HFFc6 (cell line): ENCODE measurements at regions not wholly inside any gene's neighbourhood (a gene's known extent, or its start where the extent isn't known, plus 50 kb on each side); places are given as distances from the start of the nearest gene placed in this dataset.
"Not testable (repeated sequence)": the region's sequence is repeated elsewhere in the genome, so short reads cannot be mapped to it uniquely, and the experiment has no call there.

Experiments
- DNase-seq: peaks from one replicate; pipeline ENCODE4 v3.0.0-alpha.2; 2018
- H3K27ac Mint-ChIP-seq: 2 replicates; pipeline ENCODE4 v1.8.0; 2020; ENCODE audit warnings: mild to moderate bottlenecking, mixed read lengths
- H3K27me3 Mint-ChIP-seq: 2 replicates; pipeline ENCODE4 v1.8.0; 2021; ENCODE audit warnings: mild to moderate bottlenecking, moderate library complexity, mixed read lengths; ENCODE audit not compliant: insufficient read depth
- H3K36me3 Mint-ChIP-seq: 2 replicates; pipeline ENCODE4 v1.8.0; 2021; ENCODE audit warnings: low read depth, mixed read lengths
- H3K4me1 Mint-ChIP-seq: 2 replicates; pipeline ENCODE4 v1.8.0; 2020; ENCODE audit warnings: low read depth, mixed read lengths
- H3K4me3 Mint-ChIP-seq: 2 replicates; pipeline ENCODE4 v1.8.0; 2020; ENCODE audit warnings: mild to moderate bottlenecking, moderate library complexity, mixed read lengths
- H3K9me3 Mint-ChIP-seq: 2 replicates; pipeline ENCODE4 v1.8.0; 2020; ENCODE audit warnings: mild to moderate bottlenecking, mixed read lengths
- TF ChIP-seq, protein P1 (sequence below): fragments of 200-600 bp; sonication (generic); IDR thresholded peaks from 2 replicates; pipeline ENCODE4 v1.5.0; 2021; ENCODE audit warnings: antibody characterized with exemption, mild to moderate bottlenecking

DNA sequence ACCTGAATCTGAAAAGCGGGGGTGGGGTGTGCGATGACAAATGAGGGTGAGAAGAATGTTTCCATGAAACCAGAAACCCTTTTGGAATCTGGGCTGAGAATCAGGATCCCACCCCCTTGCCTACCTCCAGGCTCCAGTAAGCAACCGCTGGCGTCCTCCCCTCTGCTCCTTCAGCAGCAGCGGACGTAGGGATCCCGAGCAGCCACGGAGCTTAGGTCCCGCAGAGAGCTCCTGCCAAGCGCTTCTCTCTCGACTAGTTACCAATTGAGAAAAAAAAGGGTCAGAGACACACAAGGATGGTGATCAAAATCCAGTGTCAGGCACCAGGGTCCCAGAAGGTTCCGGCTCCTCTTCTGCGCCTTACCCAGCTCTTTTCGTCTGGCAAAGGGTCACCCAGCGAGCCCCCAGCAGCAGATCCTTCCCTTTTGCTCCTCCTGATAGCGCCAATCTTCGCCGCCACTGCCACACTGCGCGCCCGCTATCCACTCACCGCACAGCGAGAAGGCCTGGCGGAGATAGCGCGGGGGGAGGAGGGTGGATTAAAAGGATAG lies 733.5 kb downstream of the ZWINT start:
- Mint-ChIP-seq H3K27me3 (no peaks in the 10 kb centered on the region; the same call in 1 of the 2 replicates), H3K4me3 (no peak overlapping the region), H3K9me3 (peaks cover 22% of the 10 kb centered on the region), H3K4me1 (no peaks in the 10 kb centered on the region), H3K36me3 (peaks cover 4% of the 10 kb centered on the region; the same call in 1 of the 2 replicates), H3K27ac (no peak overlapping the region)
- no peak for DNase-seq
- TF ChIP-seq, protein P1, sequence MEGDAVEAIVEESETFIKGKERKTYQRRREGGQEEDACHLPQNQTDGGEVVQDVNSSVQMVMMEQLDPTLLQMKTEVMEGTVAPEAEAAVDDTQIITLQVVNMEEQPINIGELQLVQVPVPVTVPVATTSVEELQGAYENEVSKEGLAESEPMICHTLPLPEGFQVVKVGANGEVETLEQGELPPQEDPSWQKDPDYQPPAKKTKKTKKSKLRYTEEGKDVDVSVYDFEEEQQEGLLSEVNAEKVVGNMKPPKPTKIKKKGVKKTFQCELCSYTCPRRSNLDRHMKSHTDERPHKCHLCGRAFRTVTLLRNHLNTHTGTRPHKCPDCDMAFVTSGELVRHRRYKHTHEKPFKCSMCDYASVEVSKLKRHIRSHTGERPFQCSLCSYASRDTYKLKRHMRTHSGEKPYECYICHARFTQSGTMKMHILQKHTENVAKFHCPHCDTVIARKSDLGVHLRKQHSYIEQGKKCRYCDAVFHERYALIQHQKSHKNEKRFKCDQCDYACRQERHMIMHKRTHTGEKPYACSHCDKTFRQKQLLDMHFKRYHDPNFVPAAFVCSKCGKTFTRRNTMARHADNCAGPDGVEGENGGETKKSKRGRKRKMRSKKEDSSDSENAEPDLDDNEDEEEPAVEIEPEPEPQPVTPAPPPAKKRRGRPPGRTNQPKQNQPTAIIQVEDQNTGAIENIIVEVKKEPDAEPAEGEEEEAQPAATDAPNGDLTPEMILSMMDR, result no peak

DNA sequence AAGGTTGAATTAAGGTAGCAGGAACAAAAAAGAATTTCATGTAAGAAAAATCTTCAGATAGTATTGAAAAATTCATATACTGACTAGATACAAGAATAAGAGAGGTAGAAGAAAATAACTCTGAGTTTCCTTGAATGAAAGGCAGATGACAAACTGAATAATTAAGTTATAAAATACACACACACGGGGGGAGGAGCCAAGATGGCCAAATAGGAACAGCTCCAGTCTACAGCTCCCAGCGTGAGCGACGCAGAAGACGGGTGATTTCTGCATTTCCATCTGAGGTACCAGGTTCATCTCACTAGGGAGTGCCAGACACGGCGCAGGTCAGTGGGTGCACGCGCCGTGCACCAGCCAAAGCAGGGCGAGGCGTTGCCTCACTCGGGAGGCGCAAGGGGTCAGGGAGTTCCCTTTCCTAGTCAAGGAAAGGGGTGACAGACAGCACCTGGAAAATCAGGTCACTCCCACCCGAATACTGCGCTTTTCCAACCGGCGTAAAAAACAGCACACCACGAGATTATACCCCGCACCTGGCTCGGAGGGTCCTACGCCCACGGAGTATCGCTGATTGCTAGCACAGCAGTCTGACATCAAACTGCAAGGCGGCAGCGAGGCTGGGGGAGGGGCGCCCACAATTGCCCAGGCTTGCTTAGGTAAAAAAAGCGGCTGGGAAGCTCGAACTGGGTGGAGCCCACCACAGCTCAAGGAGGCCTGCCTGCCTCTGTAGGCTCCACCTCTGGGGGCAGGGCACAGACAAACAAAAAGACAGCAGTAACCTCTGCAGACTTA lies 759.2 kb downstream of the ZWINT start:
- H3K4me3 Mint-ChIP-seq, H3K27me3 Mint-ChIP-seq, H3K4me1 Mint-ChIP-seq, H3K36me3 Mint-ChIP-seq, H3K27ac Mint-ChIP-seq, DNase-seq: not testable (repeated sequence)
- H3K9me3 Mint-ChIP-seq, result peaks cover 11% of the 10 kb centered on the region

DNA sequence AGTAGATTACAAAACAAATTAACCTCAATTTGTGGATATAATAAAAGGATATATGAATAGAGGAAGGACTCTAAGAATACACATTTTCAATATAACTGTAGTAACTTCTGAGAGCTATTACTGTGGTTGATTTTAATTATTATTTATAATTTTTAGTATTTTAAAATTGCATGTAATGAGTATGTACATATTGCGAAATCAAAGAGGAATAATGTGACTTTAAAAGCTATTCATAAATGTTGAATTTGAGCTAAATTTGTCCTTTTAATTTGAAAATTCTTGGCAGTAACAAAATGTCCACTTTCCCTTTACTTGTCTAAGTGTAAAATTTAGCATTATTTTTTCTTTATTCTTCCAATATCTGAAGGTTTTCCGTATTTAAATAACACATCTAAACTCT lies 750.6 kb upstream of the PCDH15 start:
- H3K27me3 Mint-ChIP-seq, result no peaks in the 10 kb centered on the region
- TF ChIP-seq, protein P1, result no peak
- no peak overlapping the region for H3K4me3 Mint-ChIP-seq
- no peak overlapping the region for H3K27ac Mint-ChIP-seq
- no peak for DNase-seq
- 0 out of 2 replicates have a peak, but pooled peaks cover 3% of the 10 kb centered on the region for H3K36me3 Mint-ChIP-seq
- H3K4me1 Mint-ChIP-seq, result no peaks in the 10 kb centered on the region
- peaks cover 30% of the 10 kb centered on the region for H3K9me3 Mint-ChIP-seq

DNA sequence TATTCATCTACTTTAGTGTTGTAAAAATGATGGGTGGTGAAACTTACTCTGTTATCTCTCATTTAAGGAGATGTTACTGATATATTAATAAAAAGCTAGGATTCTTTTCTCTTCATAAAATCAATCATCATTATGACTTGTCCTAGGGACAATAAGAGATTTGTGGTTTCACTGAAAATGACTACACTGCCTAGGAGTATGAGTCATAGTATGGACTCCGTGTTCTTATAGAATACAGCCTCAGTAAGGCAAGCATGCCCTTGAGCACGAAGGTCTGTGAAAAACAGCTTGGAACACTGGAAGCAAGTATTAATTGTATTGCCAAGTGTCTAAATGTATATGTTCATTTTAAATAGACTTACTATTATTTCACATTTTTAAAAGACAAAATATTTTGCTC lies 749.2 kb upstream of the PCDH15 start:
- TF ChIP-seq, protein P1, result no peak
- no peak for DNase-seq
- H3K4me3 Mint-ChIP-seq, result no peak overlapping the region

DNA sequence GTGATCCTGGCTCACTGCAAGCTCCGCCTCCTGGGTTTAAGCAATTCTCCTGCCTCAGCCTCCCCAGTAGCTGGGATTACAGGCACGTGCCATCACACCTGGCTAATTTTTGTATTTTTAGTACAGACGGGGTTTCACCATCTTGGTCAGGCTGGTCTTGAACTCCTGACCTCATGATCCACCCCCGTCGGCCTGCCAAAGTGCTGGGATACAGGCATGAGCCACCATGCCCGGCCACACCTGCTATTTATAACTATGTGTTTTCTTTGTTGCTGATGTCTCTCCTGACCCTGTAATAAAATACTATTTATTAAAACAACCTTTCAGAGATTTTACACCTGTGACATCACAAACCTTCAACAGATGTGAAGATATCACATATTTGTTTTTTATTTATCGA lies 736.5 kb upstream of the PCDH15 start:
- not testable (repeated sequence) for H3K4me3 Mint-ChIP-seq, H3K36me3 Mint-ChIP-seq, H3K4me1 Mint-ChIP-seq, DNase-seq, H3K27me3 Mint-ChIP-seq, H3K27ac Mint-ChIP-seq
- peaks cover 14% of the 10 kb centered on the region for H3K9me3 Mint-ChIP-seq

More for the DNA sequence above, 749.2 kb upstream of the PCDH15 start:
- Mint-ChIP-seq H3K36me3 (0 out of 2 replicates have a peak, but pooled peaks cover 3% of the 10 kb centered on the region), H3K4me1 (no peaks in the 10 kb centered on the region), H3K9me3 (peaks cover 32% of the 10 kb centered on the region), H3K27me3 (no peaks in the 10 kb centered on the region), H3K27ac (no peak overlapping the region)

DNA sequence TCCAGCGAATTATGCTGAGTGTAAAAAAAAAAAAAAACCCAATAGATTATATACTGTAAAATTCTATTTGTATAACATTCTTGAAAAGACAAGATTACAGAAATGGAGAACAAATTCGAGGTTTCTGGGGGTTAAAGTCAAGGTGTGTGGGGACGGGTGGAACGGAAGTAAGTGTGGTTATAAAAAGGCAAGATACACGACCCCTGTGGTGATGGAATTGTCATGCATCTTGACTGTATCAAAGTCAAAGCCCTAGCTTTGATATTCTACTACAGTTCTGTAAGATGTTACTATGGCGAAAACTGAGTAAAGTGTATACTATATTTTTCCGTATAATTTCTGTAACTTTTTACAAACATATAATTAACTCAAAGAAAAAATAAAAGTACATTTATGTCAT lies 718.2 kb upstream of the PCDH15 start:
- Mint-ChIP-seq H3K27ac (no peak overlapping the region), H3K36me3 (no peaks in the 10 kb centered on the region), H3K4me1 (no peaks in the 10 kb centered on the region), H3K4me3 (no peak overlapping the region), H3K27me3 (no peaks in the 10 kb centered on the region), H3K9me3 (peaks cover 26% of the 10 kb centered on the region)
- TF ChIP-seq, protein P1, result no peak
- no peak for DNase-seq

DNA sequence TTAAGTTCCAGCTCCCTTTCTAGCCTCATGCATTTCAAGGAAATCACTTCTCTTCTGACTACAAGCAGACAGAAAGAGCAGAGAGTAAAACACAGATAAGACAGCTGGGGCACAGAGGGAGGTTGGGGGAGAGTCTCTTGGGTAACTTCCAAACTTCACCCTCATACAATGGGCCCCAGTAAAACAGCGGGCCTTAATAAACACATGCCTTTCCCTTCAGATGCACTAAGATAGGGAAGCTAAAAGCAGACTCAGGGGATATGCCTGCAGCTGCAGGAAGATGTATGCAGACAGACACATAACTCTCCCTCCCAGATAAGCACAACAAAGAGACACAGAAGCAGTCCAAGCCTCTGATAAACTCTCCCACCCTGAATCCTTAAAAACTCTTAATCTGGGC lies 717.4 kb upstream of the PCDH15 start:
- H3K36me3 Mint-ChIP-seq, DNase-seq, H3K27me3 Mint-ChIP-seq, H3K27ac Mint-ChIP-seq, H3K4me3 Mint-ChIP-seq, H3K4me1 Mint-ChIP-seq: not testable (repeated sequence)
- H3K9me3 Mint-ChIP-seq, result peaks cover 19% of the 10 kb centered on the region
